GM19438 (cell line): ENCODE measurements at regions not wholly inside any gene's neighbourhood (a gene's known extent, or its start where the extent isn't known, plus 50 kb on each side); places are given as distances from the start of the nearest gene placed in this dataset.

Source experiments
- ATAC-seq: cut with Tn5 transposase; IDR thresholded peaks from one replicate; pipeline ENCODE4 v1.9.1; 2021; ENCODE audit warnings: low read depth; ENCODE audit not compliant: unreplicated experiment

- no peak for ATAC-seq
Measured at GRCh38 chr2:191556463-191556862, 121.5 kb upstream of the NABP1 start.

- no peak for ATAC-seq
Measured at GRCh38 chr2:191557841-191558240, 120.1 kb upstream of the NABP1 start.

- no peak for ATAC-seq
Measured at GRCh38 chr2:191559569-191559968, 118.4 kb upstream of the NABP1 start.

GRCh38 chr2:191560411-191560980 is 117.4 kb upstream of the NABP1 start:
- ATAC-seq: no peak

- no peak for ATAC-seq
Measured at GRCh38 chr2:191565120-191565519, 112.8 kb upstream of the NABP1 start.

GRCh38 chr2:191565647-191566198 is 112.2 kb upstream of the NABP1 start:
- ATAC-seq: peak; percentile 50

- ATAC-seq: peak; percentile 74
Measured at GRCh38 chr2:191566344-191566743, 111.6 kb upstream of the NABP1 start.

GRCh38 chr2:191567206-191567605 is 110.7 kb upstream of the NABP1 start:
- ATAC-seq: no peak

- ATAC-seq: no peak
Measured at GRCh38 chr2:191569025-191569424, 108.9 kb upstream of the NABP1 start.

- ATAC-seq: peak; percentile 75
Measured at GRCh38 chr2:191571163-191571769, 106.7 kb upstream of the NABP1 start.

- ATAC-seq: no peak
Measured at GRCh38 chr2:191572319-191572718, 105.6 kb upstream of the NABP1 start.

GRCh38 chr2:191573216-191573615 is 104.7 kb upstream of the NABP1 start:
- ATAC-seq: no peak

GRCh38 chr2:191574232-191574631 is 103.7 kb upstream of the NABP1 start:
- ATAC-seq: no peak

GRCh38 chr2:191577605-191578004 is 100.3 kb upstream of the NABP1 start:
- no peak for ATAC-seq

- ATAC-seq: no peak
Measured at GRCh38 chr2:191578031-191578430, 99.9 kb upstream of the NABP1 start.

GRCh38 chr2:191580581-191580980 is 97.4 kb upstream of the NABP1 start:
- ATAC-seq: no peak

- no peak for ATAC-seq
Measured at GRCh38 chr2:191581003-191581402, 96.9 kb upstream of the NABP1 start.

GRCh38 chr2:191582355-191582754 is 95.6 kb upstream of the NABP1 start:
- ATAC-seq: no peak

GRCh38 chr2:191591025-191591424 is 86.9 kb upstream of the NABP1 start:
- no peak for ATAC-seq

- ATAC-seq: no peak
Measured at GRCh38 chr2:191593622-191594385, 84.1 kb upstream of the NABP1 start.

GRCh38 chr2:191597186-191597751 is 80.7 kb upstream of the NABP1 start:
- ATAC-seq: no peak
